Adipose tissue (tissue), 3 donors: ENCODE measurements at regions not wholly inside any gene's neighbourhood (a gene's known extent, or its start where the extent isn't known, plus 50 kb on each side); places are given as distances from the start of the nearest gene placed in this dataset.

ENCODE experiments used
- H3K27ac ChIP-seq: one replicate; pipeline ENCODE4 v1.5.1; 2013; ENCODE audit warnings: low read depth, low read length
- WGBS, 3 donors: extraction: QIAGEN DNeasy Blood & Tissue Kit; methylation state at CpG; one replicate each; pipeline ENCODE4 v1.1.7; 2013; 5-methylcytosine and 5-hydroxymethylcytosine counted together
- donor health status: healthy with polysubstance abuse.
- donor health status: Bipolar disorder and iron deficiency.
- donor health status: healthy.

DNA sequence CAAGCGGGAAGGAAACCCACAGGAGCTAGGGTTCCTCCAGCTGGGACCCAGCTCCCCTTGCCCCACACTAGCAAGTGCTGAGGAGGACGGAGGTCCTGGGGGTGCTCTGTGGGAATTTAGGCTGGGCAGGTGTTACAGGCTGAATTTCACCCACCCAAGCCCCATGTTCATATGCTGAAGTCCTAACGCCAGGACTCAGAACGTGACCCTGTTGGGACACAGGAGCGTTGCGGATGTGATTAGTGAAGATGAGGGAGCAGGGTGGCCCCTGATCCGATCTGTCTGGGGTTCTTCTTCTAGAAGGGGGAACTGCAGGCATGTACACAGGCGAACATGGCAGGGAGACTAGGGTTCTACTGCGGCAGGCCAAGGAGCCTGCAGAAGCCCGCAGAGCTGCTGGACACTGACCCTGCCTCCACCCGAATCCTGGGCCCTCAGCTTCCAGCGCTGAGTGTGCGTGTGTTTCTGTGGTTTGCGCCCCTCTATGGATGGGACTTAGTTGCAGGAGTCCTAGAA, 103.4 kb upstream of the FGF3 start:
- WGBS, 3 donors: 84 to 94% (median 92%) methylated on average over 14 of the region's 14 CpGs
- H3K27ac ChIP-seq: no peak overlapping the region

DNA sequence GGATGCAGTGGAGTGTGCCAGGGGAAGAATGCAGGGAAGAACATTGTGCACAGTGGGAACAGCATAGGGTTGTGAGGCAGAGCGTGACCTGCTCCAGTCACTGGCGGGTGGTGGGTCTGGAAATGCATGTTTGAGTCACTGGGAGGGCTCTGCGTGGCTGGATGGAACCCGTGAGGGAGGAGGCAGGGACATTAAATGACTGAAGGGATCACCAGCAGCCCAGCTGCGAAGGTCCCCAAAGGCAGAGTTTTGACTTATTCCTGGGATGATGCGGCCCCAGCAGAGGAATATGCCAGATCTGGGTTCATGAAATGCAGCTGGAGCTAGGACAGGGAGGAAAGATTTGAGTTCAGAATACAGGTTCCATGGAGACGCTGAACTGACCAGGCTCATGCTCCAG, 104.0 kb upstream of the FGF3 start:
- H3K27ac ChIP-seq: no peak overlapping the region
- 68 to 90% (median 77%) methylated on average over 7 of the region's 7 CpGs for WGBS, 3 donors

DNA sequence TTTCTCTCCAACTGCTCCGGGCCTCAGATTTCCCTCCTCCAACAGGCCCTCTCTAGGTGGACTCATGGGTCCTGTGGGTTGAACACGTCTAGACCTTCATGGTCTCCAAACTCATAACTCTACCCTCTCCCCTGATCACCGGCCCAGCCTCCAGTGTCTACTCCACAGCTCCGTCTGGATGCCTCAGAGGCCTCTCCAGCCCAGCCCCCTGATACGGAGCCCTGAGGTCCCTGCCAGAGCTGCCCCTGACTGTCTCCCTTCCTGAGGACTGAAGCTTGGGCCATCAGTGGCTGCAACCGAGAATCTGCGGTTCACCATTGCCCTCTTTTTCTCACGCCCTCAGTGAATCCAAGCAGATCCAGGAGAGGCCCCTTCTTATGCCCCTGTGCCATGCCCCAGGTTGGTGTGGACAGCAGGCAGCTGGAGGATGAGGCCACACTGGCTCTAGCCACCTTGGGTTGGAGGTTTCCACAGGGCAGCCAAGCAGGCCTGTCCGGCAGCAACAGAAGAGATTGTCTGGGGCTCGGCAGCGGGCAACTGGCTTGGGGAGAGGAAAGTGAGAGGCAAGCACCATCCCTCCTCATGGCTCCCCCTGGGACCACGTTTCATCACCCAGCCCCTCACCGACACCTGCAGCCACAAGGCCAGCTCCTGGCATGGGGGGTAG, 104.6 kb upstream of the FGF3 start:
- 78 to 88% (median 87%) methylated on average over 13 of the region's 13 CpGs for WGBS, 3 donors
- no peak overlapping the region for H3K27ac ChIP-seq

DNA sequence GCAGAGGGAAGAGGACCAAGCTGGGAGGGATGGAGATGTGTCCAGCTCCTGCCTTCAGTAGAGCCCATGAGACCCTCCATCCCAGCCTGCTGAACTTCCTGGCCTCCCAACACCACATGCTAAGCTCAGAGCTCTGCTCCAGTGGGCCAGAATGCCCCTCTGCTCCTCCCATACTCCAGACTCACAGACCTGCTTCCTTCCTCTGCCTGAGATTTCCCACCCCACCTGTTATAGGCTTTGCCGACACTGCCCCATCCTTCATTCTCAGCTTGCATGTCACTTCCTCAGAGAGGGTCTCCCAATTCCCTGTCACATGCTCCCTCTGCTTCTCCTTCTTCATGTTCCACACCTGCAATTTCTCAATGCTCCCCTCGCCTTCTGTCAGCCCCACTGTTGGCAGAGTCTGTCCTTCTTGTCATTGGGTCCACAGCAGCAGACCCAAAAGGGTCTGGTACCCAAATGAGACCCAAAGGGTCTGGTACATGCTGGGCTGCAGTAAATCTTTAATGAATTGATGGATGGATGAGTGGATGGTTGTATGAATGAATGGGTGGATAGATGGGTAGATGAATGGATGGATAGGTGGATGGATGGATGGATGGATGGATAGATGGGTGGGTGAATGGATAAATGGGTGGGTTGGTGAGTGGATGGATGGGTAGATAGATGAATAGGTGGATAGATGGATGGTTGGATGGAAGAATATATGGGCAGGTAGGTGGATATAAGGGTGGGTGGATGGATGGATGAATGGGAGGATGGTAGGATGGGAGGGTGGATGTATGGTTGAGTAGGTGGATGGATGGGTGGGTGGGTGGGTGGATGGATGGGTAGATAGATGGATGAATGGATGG, 105.3 kb upstream of the FGF3 start:
- WGBS, 3 donors: 55 to 70% (median 63%) methylated on average over 2 of the region's 2 CpGs
- no peak overlapping the region for H3K27ac ChIP-seq

DNA sequence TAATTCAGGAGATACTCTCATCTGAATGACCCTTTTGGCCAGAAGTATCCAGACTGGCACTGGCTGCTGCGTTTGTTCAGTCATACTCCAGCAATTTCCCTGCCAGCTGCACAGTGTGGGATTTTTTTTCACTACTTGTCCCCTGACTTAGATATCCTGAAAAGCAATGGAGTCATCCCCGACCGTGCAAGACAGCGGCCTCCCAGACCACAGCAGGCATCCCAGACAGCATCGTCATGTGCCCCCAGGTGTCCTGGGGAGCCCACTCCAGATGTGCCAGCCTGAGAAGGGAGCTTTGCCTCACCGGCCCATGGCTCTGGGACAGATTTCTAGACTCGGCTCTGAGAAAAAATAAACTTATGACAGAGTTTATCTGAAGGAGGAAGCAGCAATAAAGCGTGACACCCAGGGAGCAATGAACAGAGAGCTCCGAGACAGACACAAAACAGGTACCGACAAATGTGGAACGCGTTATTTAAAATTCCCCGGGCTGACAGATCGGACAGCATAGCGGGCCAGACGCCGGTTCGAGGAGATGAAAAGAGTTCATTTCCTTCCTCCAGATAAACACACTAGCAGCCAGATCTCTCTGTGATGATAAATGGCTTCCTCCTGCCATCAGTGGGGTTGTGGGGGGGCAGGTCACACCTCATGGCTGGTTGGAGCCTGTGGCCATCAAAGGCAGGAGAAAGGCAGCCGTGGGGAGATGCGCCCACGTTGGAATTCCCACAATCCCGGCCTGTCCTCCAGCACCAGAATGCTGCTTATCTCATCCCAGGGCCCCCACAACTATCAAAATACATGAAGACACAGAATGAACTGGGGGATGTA, 106.4 kb upstream of the FGF3 start:
- no peak overlapping the region for H3K27ac ChIP-seq
- 12 to 20% (median 19%) methylated on average over 22 of the region's 22 CpGs for WGBS, 3 donors

DNA sequence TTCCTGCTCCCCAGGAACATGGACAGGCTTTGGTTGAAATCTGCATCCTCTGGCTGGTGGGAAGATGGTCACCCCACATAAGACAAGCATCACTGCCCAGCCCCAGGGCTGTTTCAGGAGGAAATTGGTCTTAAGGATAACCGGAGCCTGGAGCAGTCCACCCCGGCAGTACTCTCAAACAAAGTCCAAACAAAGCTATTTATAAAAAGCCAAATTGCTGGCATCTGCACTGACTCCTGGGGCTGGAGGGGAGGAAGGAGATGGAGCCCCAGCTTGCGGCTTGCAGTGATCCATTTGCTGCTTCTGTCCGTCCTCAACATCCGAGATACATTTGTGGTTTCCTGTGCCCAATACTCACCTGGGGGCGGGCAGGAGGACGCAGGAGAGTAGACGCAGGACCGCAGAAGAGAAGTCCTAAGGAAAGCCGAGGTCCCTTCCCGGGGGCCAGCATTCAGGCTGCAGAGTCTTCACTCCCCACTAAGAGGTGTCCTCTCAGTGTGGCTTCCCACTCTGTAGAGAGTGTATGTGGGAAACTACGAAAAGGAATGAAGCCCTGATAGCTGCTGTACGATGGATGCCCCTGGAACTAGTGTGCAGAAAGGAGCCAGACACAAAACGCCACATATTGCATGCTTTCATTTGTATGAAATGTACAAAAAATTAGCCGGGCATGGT, 107.3 kb upstream of the FGF3 start:
- 25 to 47% (median 26%) methylated on average over 15 of the region's 15 CpGs for WGBS, 3 donors
- no peak overlapping the region for H3K27ac ChIP-seq

DNA sequence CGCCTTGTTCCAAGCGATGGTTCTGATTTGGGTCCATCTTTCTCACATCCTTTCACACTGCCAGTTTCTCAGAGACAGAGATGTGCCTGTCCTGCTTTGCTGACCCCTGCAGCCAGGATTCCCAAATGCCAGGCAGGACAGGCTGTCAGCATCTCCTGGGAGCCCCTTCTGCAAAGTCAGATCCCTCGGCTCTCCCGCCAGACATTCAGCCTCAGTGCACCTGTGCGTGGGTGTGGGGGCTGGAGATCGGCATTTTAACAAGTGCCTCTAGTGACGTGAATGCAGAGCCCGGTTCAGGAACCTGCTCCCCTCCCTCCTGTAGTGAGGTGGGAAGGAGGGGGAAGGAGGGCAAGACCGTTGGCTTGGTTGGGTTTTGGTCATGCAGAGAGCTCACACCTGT, 108.9 kb upstream of the FGF3 start:
- WGBS, 3 donors: 54 to 63% (median 60%) methylated on average over 8 to 9 of the region's 9 CpGs
- no peak overlapping the region for H3K27ac ChIP-seq

DNA sequence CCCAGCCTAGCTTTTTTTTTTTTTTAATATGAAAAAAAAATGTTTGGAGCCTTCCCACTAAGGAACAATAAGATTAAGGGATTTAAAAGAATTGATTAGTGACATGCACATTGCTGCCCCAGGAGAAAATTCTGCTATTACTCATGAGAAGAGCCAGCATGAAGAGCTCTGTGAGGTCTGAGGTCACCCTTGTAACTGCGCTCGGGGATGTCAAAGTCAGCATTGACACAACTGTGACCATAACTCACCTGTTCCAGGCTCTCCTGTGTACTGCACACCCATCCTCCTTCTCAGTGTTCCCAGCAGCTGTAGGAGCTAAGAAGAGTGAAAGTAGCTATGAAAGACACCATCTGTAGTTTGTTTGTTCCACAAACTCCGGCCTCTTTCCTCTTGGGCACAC, 109.8 kb upstream of the FGF3 start:
- 68 to 89% (median 85%) methylated on average over 3 of the region's 3 CpGs for WGBS, 3 donors
- H3K27ac ChIP-seq: no peak overlapping the region

DNA sequence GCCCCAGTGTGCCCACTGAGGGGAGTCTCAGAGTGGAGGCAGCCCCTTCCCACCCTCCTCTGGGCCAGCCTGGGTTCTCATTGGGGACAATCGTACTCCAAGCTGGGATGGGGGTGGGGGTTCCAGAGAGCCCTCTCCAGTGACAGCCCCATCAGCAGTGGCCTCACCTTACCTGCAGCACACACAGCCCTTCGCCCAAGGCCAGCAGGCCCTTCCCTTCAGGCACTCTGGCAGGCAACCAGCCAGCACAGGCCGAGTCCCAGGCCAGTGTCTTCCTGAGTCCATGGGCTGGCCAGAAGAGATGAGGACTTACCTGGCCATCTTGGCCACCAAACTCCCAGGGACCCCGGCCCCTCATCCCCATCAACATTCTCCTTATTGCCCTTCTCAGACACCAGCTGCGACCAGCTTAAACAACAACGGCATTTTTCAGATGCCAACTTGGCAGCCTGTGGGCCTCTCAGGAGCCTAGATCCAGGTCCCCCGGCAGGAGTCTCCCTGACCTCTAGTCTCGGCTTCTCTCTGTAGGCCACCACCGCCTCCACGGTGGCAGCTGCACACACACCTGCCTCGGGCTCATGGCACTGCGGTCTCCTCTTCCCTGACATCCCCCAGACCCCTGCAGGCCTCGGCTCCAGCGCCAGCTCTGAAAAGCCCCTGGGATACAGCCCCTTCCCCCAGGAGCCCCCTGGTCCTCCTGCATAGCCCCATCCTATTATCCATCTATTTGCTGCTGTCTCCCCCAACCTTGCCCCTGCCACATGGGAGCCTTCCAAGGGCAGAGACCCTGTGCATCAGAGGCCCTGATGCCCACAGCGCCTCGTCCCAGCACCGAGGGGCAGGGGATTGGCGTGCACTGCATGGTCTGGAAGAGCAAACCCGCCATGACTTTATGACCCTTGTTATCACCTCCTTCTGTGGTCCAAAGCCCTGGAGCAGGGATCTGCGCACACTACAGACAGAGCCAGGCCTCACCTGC, 111.2 kb upstream of the FGF3 start:
- no peak overlapping the region for H3K27ac ChIP-seq
- 88 to 96% (median 93%) methylated on average over 19 to 20 of the region's 20 CpGs for WGBS, 3 donors

DNA sequence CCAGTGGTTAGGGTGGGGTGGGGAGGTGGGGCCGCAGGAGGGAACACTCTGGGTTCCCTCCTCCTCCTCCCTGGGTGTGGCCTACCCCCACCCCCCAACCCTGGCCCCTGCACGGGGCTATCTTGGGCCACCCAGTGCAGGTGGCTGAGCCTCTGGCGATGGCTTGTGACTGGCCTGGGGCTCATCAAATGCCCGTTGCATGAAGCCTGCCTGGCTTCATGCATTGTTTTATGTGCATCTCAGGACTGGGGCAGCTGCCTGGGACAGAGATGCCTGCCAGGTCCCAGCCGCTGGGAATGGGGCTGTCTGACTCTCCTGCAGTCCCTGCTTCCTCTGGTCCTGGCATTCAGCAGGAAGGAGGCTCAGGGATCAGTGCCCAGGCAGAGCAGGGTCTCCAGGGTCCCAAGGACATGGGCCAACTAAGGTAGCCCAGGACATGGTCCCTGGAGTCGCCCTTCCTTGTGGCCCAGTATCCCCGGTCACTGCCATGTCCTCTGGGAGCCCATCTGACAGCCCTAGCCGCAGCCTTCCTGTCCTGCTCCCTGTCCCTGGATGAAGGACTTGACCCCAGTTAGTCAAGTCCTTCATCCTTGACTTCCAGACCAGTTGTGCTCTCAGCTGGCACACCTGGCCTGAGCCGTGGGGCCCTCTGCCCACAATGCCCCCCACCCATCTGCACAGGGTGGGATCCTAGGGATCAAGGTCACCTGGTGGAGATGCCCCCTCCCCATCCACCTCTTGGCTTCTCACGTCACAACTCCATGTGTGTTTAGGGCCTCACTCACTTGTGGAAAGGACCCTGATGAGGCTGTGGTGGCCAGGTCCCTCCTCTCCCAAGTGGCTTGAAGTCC, 112.1 kb upstream of the FGF3 start:
- no peak overlapping the region for H3K27ac ChIP-seq
- WGBS, 3 donors: 75 to 80% (median 78%) methylated on average over 9 to 10 of the region's 10 CpGs

DNA sequence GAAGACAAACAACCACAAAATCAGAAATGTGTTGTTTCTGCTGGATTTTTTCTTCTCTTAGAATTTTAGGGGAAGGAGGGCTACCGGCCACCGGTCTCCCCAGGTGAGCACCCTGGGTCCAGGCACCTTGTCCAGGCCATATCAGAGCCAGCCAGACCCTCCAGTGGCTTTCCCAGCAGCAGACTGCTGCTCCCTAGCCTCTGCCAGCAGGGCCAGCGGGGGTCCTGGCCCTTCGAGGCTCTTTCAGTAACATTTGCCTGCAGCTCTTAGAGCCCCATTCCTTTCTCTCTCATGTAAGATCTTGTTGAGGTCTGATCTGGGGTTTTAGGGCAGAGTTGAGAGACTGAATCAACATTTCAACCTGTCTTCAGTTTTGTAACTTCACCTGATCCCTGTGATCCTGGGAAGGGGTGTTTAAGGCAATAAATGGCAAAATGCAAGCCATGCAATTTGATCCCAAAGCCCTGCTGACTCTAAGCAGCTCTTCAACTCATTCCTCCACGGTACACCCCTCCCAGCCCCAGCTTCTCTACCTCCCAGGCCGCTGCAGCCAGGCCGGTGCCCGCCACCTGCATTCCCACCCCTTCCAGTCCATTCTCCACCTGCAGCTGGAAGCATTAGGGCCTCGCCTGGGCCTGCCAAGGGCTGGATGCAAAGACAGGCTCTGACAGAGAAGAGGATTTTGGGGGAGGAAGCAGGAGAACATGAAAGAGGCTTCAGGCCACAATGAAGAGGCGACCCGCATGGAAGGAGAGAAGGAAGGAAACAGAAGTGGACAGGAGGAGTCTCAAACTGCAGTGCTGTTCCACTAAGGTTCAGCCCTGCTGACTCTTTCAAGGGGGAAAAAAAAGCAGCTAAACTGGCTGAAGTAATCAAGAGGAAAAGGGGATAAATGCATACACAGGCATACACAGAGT, 113.0 kb upstream of the FGF3 start:
- no peak overlapping the region for H3K27ac ChIP-seq
- WGBS, 3 donors: 77 to 87% (median 84%) methylated on average over 11 of the region's 11 CpGs

DNA sequence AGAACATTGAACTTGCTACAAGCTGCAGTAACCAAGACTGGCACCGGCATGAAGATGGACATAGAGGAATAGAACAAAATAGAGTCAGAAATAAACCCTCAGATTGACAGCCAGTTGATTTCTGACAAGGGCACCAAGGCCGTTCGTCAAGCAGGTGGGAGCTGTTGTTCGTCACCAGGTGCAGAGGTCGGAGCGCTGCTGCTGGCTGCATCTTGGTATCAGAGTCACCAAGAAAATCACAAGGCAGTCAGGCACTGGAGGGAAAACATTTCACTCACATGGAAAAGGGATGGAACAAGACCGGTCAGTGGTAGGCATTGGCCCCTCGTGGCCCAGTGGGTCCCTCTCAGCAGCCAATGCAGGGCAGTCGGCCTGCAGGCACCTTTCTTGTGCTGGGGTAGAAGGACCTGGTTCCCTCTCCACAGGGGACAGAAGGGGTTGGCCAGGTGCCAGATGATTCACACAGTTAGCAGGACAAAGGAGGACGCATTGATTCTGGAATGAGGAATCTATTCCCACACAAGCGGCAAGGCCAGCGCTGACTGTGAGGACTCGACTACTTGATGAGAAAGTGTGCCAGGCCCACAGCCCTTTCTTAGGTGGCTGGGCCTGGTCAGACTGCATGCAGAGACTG, 115.8 kb upstream of the FGF3 start:
- 79 to 90% (median 89%) methylated on average over 13 of the region's 13 CpGs for WGBS, 3 donors
- no peak overlapping the region for H3K27ac ChIP-seq

DNA sequence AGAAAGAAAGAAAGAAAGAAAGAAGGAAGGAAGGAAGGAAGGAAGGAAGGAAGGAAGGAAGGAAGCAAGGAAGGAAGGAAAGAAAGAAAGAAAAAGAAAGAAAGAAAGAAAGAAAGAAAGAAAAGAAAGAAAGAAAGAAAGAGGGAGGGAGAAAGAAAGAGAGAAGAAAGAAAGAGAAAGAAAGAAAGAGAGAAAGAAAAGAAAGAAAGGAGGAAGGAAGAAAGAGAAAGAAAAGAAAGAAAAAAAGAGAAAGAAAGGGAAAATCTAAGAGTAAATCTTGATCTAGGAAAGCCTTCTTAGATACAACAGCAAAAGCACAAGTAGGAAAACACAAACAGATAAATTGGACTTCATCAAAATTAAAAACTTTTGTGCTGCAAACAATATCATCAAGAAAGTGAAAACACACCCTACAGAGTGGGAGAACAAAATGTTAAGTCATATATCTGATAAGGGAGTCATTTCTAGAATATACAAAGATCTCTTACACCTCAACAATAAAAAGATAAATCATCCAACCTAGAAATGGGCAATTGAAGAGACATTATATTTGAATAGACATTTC, 116.8 kb upstream of the FGF3 start:
- H3K27ac ChIP-seq: no peak overlapping the region

DNA sequence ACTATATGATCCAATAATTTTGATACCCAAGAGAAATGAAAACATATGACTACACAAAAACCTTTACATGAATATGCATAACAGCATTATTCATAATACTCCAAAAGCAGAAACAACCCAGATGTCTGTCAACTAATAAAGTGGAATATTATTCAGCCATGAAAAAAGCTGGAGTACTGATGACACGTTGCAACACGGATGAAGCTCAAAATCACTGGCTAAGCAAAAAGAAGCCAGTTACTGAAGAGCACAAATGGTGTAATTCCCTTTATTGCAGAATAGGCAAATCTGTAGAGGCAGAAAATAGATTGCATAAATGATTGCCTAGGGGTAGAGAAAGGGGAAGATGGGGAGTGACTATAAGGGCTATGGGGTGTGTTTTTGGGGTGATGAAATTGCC, 117.6 kb upstream of the FGF3 start:
- WGBS, 3 donors: 79 to 84% (median 81%) methylated on average over 2 of the region's 2 CpGs
- H3K27ac ChIP-seq: no peak overlapping the region

DNA sequence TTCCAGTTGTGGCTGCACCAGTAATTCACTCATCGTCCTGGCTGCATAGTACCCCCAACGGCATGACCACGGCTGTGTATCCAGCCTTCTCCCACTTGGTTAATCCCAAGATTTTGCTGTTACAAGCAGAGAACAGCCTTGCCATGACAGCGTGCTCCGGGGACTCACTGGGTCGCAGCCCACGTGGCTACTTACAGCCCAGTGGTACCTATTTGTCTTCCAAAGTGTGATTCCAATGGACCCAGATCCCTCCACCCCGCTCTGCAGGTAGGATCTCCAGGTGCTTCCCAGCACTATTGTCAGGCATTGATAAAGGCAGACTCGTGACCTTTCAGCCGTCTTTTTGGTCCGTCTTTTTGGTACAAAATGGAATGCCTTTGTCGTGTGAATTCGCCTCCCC, 119.0 kb upstream of the FGF3 start:
- WGBS, 3 donors: 87 to 93% (median 93%) methylated on average over 13 of the region's 13 CpGs
- H3K27ac ChIP-seq: no peak overlapping the region
